ENCODE measurements at regions not wholly inside any gene's neighbourhood (a gene's known extent, or its start where the extent isn't known, plus 50 kb on each side); places are given as distances from the start of the nearest gene placed in this dataset.
A peak's percentile ranks its signal among the peaks of the same experiment; 100 is the strongest.

DNA sequence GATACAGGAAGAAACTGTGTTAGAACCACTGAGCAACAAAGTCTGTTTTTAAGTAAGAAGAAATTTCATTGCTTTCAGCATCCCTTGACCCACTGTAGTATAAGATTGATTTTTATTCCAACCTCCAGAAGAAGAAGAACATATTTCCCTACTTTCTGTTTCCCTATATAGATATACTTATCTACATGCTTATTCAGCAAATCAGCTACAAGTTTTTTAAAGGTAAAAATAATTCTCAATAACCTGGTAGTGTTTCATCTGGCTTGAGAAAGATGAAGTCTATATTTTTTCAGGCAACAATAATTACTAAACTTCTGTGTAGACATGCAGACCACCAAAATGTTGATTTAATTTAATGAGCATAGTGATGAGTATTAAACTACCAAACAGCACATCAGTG is 201.0 kb downstream of the OSTF1 start:
- ATAC-seq (ENCODE audit: low read depth): no peak
- Histone ChIP-seq H4K5ac (ENCODE audit: low read depth, low read length) (no peak overlapping the region), H4K20me1 (ENCODE audit: insufficient read depth, low read length) (no peaks in the 10 kb centered on the region), H3K36me3 (ENCODE audit: control insufficient read depth, insufficient read depth, low read length) (no peaks in the 10 kb centered on the region), H3K56ac (ENCODE audit: extremely low read depth, insufficient read depth, low read length) (no peak overlapping the region), H2BK15ac (ENCODE audit: low read depth, low read length) (no peak overlapping the region), H3K4me2 (ENCODE audit: low read depth, low read length) (no peak overlapping the region), H3K9me1 (ENCODE audit: insufficient read depth, low read length) (no peaks in the 10 kb centered on the region), H4K8ac (ENCODE audit: low read depth in 2 of 2, low read length in 2 of 2) (no peak overlapping the region), H3K9me3 (ENCODE audit: control insufficient read depth, insufficient read depth, low read length) (no peaks in the 10 kb centered on the region), H4K91ac (ENCODE audit: insufficient read depth, low read depth, low read length) (no peak overlapping the region), H3K4ac (ENCODE audit: low read depth, low read length) (no peak overlapping the region), H3K18ac (ENCODE audit: low read depth, low read length) (no peak overlapping the region), H2BK120ac (ENCODE audit: low read depth, low read length) (no peak overlapping the region), H3K4me3 (ENCODE audit: insufficient read depth, low read depth, low read length) (no peak overlapping the region), H2AK9ac (replicated peaks; ENCODE audit: low read depth, low read length, poor library complexity) (no peak overlapping the region), H2BK5ac (ENCODE audit: low read depth, low read length, poor library complexity, severe bottlenecking) (no peak overlapping the region), H3K9ac (ENCODE audit: low read depth, low read length) (no peak overlapping the region), H3K79me1 (ENCODE audit: low read depth in 1 of 2, low read length in 2 of 2) (no peaks in the 10 kb centered on the region), H2AFZ (replicated peaks; ENCODE audit: low read length, poor library complexity) (no peak overlapping the region), H3K23ac (ENCODE audit: low read depth, low read length) (no peak overlapping the region), H3K14ac (replicated peaks; ENCODE audit: low read depth, low read length) (no peak overlapping the region), H3K4me1 (ENCODE audit: control insufficient read depth, insufficient read depth, low read length) (no peaks in the 10 kb centered on the region), H2AK5ac (ENCODE audit: low read depth, low read length) (no peak overlapping the region), H2BK20ac (ENCODE audit: low read depth, low read length) (no peak overlapping the region), H3K27me3 (ENCODE audit: control insufficient read depth, insufficient read depth, low read length) (no peaks in the 10 kb centered on the region), H3K27ac (ENCODE audit: insufficient read depth, low read length) (no peak overlapping the region)
- BruUV-seq (replicated peaks): no TSS peak
- in situ Hi-C loops (cut with MboI; ENCODE audit: low sequenced_read_pairs): no loop called here
- no peak for DNase-seq
- intact Hi-C loops (cut with micrococcal nuclease): no loop called here
- dilution Hi-C loops (cut with HindIII; ENCODE audit: low sequenced_read_pairs, unreplicated experiment): no loop called here
- TF ChIP-seq MAFK (IDR thresholded peaks at IDR 0.05; ENCODE audit: low read depth, low read length) (peak; percentile 24; the same call in 1 of the 2 replicates), RAD21 (IDR thresholded peaks at IDR 0.05; ENCODE audit: low read length) (no peak)
- CTCF ChIA-PET: no interaction called here
- POLR2A ChIA-PET (ENCODE audit: unreplicated experiment): no interaction called here
